A549 (cell line): ENCODE measurements at regions not wholly inside any gene's neighbourhood (a gene's known extent, or its start where the extent isn't known, plus 50 kb on each side); places are given as distances from the start of the nearest gene placed in this dataset.
A peak's percentile ranks its signal among the peaks of the same experiment; 100 is the strongest.

ENCODE experiments used
- ATAC-seq, 2 experiments: fragments of 200-7000 bp in 1 of 2; fragments of >200 bp in 1 of 2; cut with Nextera tagmentation in 1 of 2; cut with Tn5 transposase in 1 of 2; 3 replicates each; pipeline versions ENCODE4 v1.8.0 to v1.9.1; 2018 to 2020; ENCODE audit warnings: mild to moderate bottlenecking in 1 of 2, moderate library complexity in 1 of 2
- CTCF ChIA-PET: fragments of 300-600 bp; sonication (Branson Sonifier 250); formaldehyde crosslinking; extraction: SDS; loops from one replicate; lab custom pipeline; 2021; ENCODE audit warnings: antibody characterized with exemption, inconsistent platforms; lab: Yijun Ruan, JAX
- POLR2A ChIA-PET: fragments of 350-600 bp; formaldehyde crosslinking; extraction: SDS; loops from one replicate; lab custom pipeline; 2021; ENCODE audit warnings: antibody characterized with exemption, inconsistent platforms; lab: Yijun Ruan, JAX
- DNase-seq, 2 experiments: peaks; one replicate each; pipeline versions ENCODE4 v3.0.0 to v3.0.0-alpha.2; 2011 to 2016; ENCODE audit warnings: low read depth in 1 of 2, low spot score in 1 of 2
- FAIRE-seq: peaks from 2 replicates; lab custom pipeline; 2011; peaks lifted over from hg19 to GRCh38; lab: Jason Lieb, UNC
- H3K27ac ChIP-seq, 2 experiments: fragments of >200 bp; sonication (Bioruptor Twin); formaldehyde crosslinking; 3 replicates each; pipeline ENCODE4 v1.5.1; 2016 to 2017
- H3K4me1 ChIP-seq: fragments of >200 bp; sonication (Bioruptor Twin); formaldehyde crosslinking; 3 replicates; pipeline ENCODE4 v1.6.1; 2016
- H3K4me2 ChIP-seq: fragments of >200 bp; sonication (Bioruptor Twin); formaldehyde crosslinking; 3 replicates; pipeline ENCODE4 v1.6.1; 2016
- H3K4me3 ChIP-seq: fragments of >200 bp; sonication (Bioruptor Twin); formaldehyde crosslinking; 3 replicates; pipeline ENCODE4 v1.5.1; 2016
- H3K9me3 ChIP-seq: fragments of >200 bp; sonication (Bioruptor Twin); formaldehyde crosslinking; 3 replicates; pipeline ENCODE4 v1.6.1; 2016
- EP300 ChIP-seq, 2 experiments: fragments of >200 bp; sonication (Bioruptor Twin); formaldehyde crosslinking; IDR thresholded peaks; 2 replicates in 1 of 2; 3 replicates in 1 of 2; pipeline ENCODE4 v1.6.1; 2016 to 2017
- ESRRA ChIP-seq: fragments of 150-350 bp; IDR thresholded peaks from 2 replicates; pipeline ENCODE4 v1.6.1; 2014; ENCODE audit warnings: mild to moderate bottlenecking, low read length, borderline replicate concordance
- HOXA7 ChIP-seq: fragments of 250-450 bp; sonication (Bioruptor Pico); IDR thresholded peaks from 2 replicates; pipeline ENCODE4 v1.5.0; 2020; ENCODE audit warnings: mild to moderate bottlenecking, moderate library complexity
- HOXB5 ChIP-seq: fragments of 250-450 bp; sonication (Bioruptor Pico); IDR thresholded peaks from 2 replicates; pipeline ENCODE4 v1.5.0; 2020; ENCODE audit warnings: mild to moderate bottlenecking, moderate library complexity
- JUN ChIP-seq, 2 experiments: fragments of >200 bp; sonication (Bioruptor Twin); formaldehyde crosslinking; IDR thresholded peaks; 2 replicates in 1 of 2; 3 replicates in 1 of 2; pipeline ENCODE4 v1.6.1; 2016 to 2017
- KDM1A ChIP-seq: fragments of 200-600 bp; sonication (generic); IDR thresholded peaks from 2 replicates; pipeline ENCODE4 v1.6.1; 2016; ENCODE audit warnings: low read depth, mild to moderate bottlenecking
- NR3C1 ChIP-seq: fragments of >200 bp; sonication (Bioruptor Twin); formaldehyde crosslinking; IDR thresholded peaks from 3 replicates; pipeline ENCODE4 v1.6.1; 2017
- PHF8 ChIP-seq: fragments of 200-600 bp; sonication (generic); IDR thresholded peaks from 2 replicates; pipeline ENCODE4 v1.6.1; 2016; ENCODE audit warnings: low read depth, mild to moderate bottlenecking, antibody characterized with exemption, moderate library complexity, borderline replicate concordance
- POLR2AphosphoS2 ChIP-seq: conservative IDR thresholded peaks from 2 replicates; pipeline ENCODE4 v1.6.1; 2012; ENCODE audit warnings: low read length, improper control_type of control experiment, inconsistent platforms
- RNF2 ChIP-seq: fragments of 200-600 bp; sonication (generic); IDR thresholded peaks from 2 replicates; pipeline ENCODE4 v1.6.1; 2016; ENCODE audit warnings: low read depth, mild to moderate bottlenecking, antibody characterized with exemption, moderate library complexity, borderline replicate concordance
- SMC3 ChIP-seq: fragments of >200 bp; sonication (Bioruptor Twin); formaldehyde crosslinking; IDR thresholded peaks from 3 replicates; pipeline ENCODE4 v1.6.1; 2018; ENCODE audit warnings: inconsistent platforms
- TP53 ChIP-seq: fragments of 250-450 bp; sonication (Bioruptor Pico); IDR thresholded peaks from 2 replicates; pipeline ENCODE4 v1.5.0; 2021; ENCODE audit warnings: mild to moderate bottlenecking, moderate library complexity
- ZSCAN20 ChIP-seq: fragments of 250-450 bp; sonication (Bioruptor Pico); IDR thresholded peaks from 2 replicates; pipeline ENCODE4 v1.8.0; 2022; ENCODE audit warnings: mild to moderate bottlenecking, moderate library complexity
- WGBS: methylation state at CpG from one replicate; pipeline ENCODE4 v1.1.6; 2017; ENCODE audit errors: missing lambda C conversion rate; 5-methylcytosine and 5-hydroxymethylcytosine counted together
- TF ChIP-seq, protein P1 (sequence below): IDR thresholded peaks from 2 replicates; pipeline ENCODE4 v1.6.1; 2012; ENCODE audit warnings: low read depth, borderline replicate concordance
- TF ChIP-seq, protein P2 (sequence below): fragments of 200-600 bp; sonication (generic); IDR thresholded peaks from 2 replicates; pipeline ENCODE4 v1.6.1; 2016; ENCODE audit warnings: antibody characterized with exemption, mild to moderate bottlenecking, moderate library complexity
- TF ChIP-seq, protein P3 (sequence below): IDR thresholded peaks from 2 replicates; pipeline ENCODE4 v1.6.1; 2012
- TF ChIP-seq, protein P4 (sequence below): fragments of 150-350 bp; IDR thresholded peaks from 2 replicates; pipeline ENCODE4 v1.6.1; 2014; ENCODE audit warnings: low read depth, mild to moderate bottlenecking, low read length
- TF ChIP-seq, protein P5 (sequence below): fragments of >200 bp; sonication (Bioruptor Twin); formaldehyde crosslinking; IDR thresholded peaks from 3 replicates; pipeline ENCODE4 v1.6.1; 2016
- TF ChIP-seq, protein P6 (sequence below): fragments of >200 bp; sonication (Bioruptor Twin); formaldehyde crosslinking; IDR thresholded peaks from 3 replicates; pipeline ENCODE4 v1.5.1; 2016

DNA sequence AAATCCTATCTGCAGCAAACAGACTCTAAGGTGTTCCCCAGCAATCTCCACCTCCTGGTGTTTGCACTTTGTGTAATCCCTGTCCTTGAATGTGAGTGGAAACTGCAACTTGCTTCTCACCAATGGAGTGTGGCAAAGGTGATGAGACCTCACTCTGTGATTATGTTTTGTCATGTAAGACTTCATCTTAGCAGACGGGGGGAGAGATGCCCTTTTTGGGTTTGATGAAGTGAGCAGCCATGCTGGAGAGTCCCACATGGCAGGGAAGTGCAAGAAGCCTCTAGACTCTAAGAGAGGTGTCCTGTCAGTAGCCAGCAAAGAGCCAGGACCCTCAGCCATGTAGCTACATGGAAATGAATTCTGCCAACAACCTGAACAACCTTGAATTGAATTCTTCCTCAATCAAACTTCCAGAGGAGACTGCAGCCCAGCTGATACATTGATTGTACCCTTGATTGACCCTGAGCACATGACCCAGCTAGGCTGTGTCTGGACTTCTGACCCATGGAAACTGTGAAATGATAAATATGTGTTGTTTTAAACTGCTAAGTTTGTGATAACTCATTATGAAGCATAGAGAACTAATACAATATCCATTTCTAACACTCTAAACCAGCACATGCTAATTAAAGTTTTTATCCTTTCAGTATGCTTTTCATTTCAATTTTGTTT, 71.4 kb upstream of the RASGRF1 start:
- ATAC-seq (no peak), FAIRE-seq (peak; percentile 54), DNase-seq (no peak)
- WGBS = 19% methylated on average over 1 of the region's 1 CpG
- Histone ChIP-seq H3K9me3 (no peaks in the 10 kb centered on the region), H3K4me2 (no peak overlapping the region), H3K4me3 (no peak overlapping the region), H3K27ac (no peak overlapping the region), H3K4me1 (no peaks in the 10 kb centered on the region)
- POLR2A ChIA-PET = no interaction called here
- CTCF ChIA-PET = interaction anchor here (1.3 to 1.7 kb wide), 2 partner anchors 23 to 134 kb away, joined by 3 to 7 read pairs; no protein-coding TSS in a partner anchor
- TF ChIP-seq, protein P1, sequence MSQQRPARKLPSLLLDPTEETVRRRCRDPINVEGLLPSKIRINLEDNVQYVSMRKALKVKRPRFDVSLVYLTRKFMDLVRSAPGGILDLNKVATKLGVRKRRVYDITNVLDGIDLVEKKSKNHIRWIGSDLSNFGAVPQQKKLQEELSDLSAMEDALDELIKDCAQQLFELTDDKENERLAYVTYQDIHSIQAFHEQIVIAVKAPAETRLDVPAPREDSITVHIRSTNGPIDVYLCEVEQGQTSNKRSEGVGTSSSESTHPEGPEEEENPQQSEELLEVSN = no peak
- no peak for TF ChIP-seq KDM1A
- TF ChIP-seq, protein P2, sequence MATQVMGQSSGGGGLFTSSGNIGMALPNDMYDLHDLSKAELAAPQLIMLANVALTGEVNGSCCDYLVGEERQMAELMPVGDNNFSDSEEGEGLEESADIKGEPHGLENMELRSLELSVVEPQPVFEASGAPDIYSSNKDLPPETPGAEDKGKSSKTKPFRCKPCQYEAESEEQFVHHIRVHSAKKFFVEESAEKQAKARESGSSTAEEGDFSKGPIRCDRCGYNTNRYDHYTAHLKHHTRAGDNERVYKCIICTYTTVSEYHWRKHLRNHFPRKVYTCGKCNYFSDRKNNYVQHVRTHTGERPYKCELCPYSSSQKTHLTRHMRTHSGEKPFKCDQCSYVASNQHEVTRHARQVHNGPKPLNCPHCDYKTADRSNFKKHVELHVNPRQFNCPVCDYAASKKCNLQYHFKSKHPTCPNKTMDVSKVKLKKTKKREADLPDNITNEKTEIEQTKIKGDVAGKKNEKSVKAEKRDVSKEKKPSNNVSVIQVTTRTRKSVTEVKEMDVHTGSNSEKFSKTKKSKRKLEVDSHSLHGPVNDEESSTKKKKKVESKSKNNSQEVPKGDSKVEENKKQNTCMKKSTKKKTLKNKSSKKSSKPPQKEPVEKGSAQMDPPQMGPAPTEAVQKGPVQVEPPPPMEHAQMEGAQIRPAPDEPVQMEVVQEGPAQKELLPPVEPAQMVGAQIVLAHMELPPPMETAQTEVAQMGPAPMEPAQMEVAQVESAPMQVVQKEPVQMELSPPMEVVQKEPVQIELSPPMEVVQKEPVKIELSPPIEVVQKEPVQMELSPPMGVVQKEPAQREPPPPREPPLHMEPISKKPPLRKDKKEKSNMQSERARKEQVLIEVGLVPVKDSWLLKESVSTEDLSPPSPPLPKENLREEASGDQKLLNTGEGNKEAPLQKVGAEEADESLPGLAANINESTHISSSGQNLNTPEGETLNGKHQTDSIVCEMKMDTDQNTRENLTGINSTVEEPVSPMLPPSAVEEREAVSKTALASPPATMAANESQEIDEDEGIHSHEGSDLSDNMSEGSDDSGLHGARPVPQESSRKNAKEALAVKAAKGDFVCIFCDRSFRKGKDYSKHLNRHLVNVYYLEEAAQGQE = no peak
- TF ChIP-seq ZSCAN20 (CRISPR knock-in tag) = no peak
- no peak for TF ChIP-seq RNF2
- TF ChIP-seq SMC3 = no peak
- TF ChIP-seq, all 56 proteins: peak for 0

DNA sequence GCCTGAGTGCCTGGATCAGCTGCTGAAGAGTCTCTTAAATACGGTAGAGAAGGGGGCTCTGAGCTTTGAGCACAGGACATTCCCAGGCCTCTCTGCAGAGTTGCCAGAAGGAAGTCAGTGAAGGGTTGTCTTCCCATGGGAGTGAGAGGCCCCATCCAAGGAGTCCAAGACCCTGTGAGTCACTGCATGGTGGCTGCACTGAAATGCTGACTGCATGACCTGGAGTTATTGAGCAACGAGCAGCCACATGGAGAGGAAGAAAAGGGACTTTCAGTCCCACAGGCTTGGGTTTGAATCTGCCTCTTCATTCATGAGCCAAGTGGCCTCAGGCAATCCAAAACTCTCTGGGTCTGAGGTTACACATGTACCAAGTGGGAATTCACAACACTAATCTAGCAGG, 69.6 kb upstream of the RASGRF1 start:
- WGBS = 26% methylated on average over 2 of the region's 2 CpGs
- ATAC-seq (no peak), DNase-seq (no peak), FAIRE-seq (no peak)
- no peak for TF ChIP-seq JUN (IDR thresholded peaks at IDR 0.05)
- TF ChIP-seq PHF8 = no peak
- no peak for TF ChIP-seq HOXB5 (CRISPR knock-in tag)
- TF ChIP-seq RNF2 = no peak
- CTCF ChIA-PET = interaction anchor here (1.0 to 2.8 kb wide), 3 partner anchors 21 to 24 kb away, joined by 3 to 16 read pairs (median 7); no protein-coding TSS in a partner anchor
- H3K27ac ChIP-seq = no peak overlapping the region
- no peaks in the 10 kb centered on the region for H3K4me1 ChIP-seq
- no peaks in the 10 kb centered on the region for H3K9me3 ChIP-seq
- no peak overlapping the region for H3K4me3 ChIP-seq
- POLR2A ChIA-PET = no interaction called here
- H3K4me2 ChIP-seq = no peak overlapping the region

DNA sequence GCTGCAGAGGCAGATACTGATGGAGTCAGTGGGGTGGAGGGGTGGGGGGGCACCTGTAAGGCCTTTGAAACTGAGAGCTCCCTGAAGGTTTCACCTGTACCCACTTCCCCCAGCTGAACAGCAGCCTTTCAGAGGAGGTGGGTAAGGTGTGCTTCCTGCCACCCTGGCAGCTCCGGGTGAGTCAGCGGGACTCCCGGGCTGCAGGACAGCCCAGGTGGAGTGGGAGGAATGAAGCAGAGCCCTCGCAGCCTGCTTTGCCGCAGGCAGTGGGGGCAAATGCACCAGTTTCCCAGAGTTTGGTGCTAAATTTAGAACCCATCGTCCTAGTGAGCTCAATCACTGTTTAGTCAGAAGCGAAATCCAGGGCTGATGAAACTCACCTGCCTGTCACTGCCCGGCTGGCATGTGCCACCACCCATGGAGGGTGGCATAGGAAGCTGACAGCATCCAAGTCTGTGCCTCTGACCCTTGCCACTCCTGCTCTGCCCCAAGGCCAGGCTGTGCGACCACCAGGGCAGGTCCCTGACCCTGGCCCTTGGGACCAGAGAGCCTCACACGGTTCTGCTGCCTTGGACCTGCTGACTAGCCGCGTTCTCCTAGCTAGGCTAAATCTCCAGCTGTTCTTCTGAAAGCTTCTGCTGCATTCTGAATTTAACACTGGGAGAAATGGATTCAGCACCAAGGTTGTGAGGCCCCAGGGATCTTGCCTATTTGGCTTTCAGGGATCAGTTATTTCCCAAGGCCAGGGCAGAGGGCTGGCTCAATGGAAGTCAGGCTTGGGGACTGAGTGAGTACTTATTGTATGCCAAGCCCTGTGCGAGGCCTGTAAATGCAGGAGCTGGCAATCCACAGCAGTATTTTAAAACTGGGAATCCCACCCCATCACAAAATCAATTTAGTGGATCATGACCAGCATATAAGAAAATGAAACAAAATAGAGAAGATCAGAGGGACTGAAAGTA, 67.3 kb upstream of the RASGRF1 start:
- ATAC-seq (no peak; a peak in 1 of 6 replicates), FAIRE-seq (no peak), DNase-seq (no peak)
- TF ChIP-seq, protein P3, sequence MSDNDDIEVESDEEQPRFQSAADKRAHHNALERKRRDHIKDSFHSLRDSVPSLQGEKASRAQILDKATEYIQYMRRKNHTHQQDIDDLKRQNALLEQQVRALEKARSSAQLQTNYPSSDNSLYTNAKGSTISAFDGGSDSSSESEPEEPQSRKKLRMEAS = no peak
- TF ChIP-seq POLR2AphosphoS2 (no peak), EP300 (IDR thresholded peaks at IDR 0.05) (no peak), ESRRA (no peak), TP53 (CRISPR knock-in tag) (no peak), HOXA7 (CRISPR knock-in tag) (no peak), NR3C1 (no peak)
- TF ChIP-seq, protein P4, sequence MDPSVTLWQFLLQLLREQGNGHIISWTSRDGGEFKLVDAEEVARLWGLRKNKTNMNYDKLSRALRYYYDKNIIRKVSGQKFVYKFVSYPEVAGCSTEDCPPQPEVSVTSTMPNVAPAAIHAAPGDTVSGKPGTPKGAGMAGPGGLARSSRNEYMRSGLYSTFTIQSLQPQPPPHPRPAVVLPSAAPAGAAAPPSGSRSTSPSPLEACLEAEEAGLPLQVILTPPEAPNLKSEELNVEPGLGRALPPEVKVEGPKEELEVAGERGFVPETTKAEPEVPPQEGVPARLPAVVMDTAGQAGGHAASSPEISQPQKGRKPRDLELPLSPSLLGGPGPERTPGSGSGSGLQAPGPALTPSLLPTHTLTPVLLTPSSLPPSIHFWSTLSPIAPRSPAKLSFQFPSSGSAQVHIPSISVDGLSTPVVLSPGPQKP = no peak
- TF ChIP-seq, protein P5, sequence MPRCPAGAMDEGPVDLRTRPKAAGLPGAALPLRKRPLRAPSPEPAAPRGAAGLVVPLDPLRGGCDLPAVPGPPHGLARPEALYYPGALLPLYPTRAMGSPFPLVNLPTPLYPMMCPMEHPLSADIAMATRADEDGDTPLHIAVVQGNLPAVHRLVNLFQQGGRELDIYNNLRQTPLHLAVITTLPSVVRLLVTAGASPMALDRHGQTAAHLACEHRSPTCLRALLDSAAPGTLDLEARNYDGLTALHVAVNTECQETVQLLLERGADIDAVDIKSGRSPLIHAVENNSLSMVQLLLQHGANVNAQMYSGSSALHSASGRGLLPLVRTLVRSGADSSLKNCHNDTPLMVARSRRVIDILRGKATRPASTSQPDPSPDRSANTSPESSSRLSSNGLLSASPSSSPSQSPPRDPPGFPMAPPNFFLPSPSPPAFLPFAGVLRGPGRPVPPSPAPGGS = no peak
- TF ChIP-seq, protein P6, sequence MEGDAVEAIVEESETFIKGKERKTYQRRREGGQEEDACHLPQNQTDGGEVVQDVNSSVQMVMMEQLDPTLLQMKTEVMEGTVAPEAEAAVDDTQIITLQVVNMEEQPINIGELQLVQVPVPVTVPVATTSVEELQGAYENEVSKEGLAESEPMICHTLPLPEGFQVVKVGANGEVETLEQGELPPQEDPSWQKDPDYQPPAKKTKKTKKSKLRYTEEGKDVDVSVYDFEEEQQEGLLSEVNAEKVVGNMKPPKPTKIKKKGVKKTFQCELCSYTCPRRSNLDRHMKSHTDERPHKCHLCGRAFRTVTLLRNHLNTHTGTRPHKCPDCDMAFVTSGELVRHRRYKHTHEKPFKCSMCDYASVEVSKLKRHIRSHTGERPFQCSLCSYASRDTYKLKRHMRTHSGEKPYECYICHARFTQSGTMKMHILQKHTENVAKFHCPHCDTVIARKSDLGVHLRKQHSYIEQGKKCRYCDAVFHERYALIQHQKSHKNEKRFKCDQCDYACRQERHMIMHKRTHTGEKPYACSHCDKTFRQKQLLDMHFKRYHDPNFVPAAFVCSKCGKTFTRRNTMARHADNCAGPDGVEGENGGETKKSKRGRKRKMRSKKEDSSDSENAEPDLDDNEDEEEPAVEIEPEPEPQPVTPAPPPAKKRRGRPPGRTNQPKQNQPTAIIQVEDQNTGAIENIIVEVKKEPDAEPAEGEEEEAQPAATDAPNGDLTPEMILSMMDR = no peak
- Histone ChIP-seq H3K4me1 (no peaks in the 10 kb centered on the region), H3K4me2 (no peak overlapping the region), H3K4me3 (no peak overlapping the region), H3K9me3 (no peaks in the 10 kb centered on the region), H3K27ac (no peak overlapping the region)
- ChIA-PET POLR2A (no interaction called here), CTCF (interaction anchor here (0.6 to 3.4 kb wide), 5 partner anchors 26 to 861 kb away, joined by 3 to 23 read pairs (median 13); no protein-coding TSS in a partner anchor)
- WGBS = 64% methylated on average over 12 of the region's 13 CpGs
